Fibroblast of mammary gland (primary cell): ENCODE measurements at regions not wholly inside any gene's neighbourhood (a gene's known extent, or its start where the extent isn't known, plus 50 kb on each side); places are given as distances from the start of the nearest gene placed in this dataset.
"Not testable (repeated sequence)": the region's sequence is repeated elsewhere in the genome, so short reads cannot be mapped to it uniquely, and the experiment has no call there.

Experiments used
- DNase-seq: peaks from one replicate; pipeline ENCODE4 v3.0.0-alpha.2; 2010; ENCODE audit warnings: low read depth
- H3K4me3 ChIP-seq: 2 replicates; pipeline ENCODE4 v1.5.1; 2011; ENCODE audit warnings: low read depth, mild to moderate bottlenecking, low read length, moderate library complexity; ENCODE audit not compliant: control insufficient read depth
- TF ChIP-seq, protein P1 (sequence below): conservative IDR thresholded peaks from 2 replicates; pipeline ENCODE4 v1.5.1; 2011; ENCODE audit warnings: low read depth, low read length, inconsistent platforms; ENCODE audit not compliant: control insufficient read depth, insufficient read depth

DNA sequence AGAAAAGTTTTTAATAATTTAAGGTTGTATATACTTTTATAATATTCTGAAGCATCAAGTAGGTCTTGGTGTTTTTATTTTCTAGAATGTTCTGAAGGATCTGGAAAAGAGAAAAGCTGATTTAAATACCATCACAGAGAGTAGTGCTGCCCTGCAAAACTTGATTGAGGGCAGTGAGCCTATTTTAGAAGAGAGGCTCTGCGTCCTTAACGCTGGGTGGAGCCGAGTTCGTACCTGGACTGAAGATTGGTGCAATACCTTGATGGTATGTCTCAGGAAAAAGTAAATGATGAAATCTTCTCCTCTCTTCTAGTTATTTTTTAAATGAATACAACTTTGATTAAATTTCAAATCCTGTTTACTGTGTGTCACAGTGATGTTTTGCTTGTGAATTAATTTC lies 225.7 kb downstream of the UTRN start:
- TF ChIP-seq, protein P1, sequence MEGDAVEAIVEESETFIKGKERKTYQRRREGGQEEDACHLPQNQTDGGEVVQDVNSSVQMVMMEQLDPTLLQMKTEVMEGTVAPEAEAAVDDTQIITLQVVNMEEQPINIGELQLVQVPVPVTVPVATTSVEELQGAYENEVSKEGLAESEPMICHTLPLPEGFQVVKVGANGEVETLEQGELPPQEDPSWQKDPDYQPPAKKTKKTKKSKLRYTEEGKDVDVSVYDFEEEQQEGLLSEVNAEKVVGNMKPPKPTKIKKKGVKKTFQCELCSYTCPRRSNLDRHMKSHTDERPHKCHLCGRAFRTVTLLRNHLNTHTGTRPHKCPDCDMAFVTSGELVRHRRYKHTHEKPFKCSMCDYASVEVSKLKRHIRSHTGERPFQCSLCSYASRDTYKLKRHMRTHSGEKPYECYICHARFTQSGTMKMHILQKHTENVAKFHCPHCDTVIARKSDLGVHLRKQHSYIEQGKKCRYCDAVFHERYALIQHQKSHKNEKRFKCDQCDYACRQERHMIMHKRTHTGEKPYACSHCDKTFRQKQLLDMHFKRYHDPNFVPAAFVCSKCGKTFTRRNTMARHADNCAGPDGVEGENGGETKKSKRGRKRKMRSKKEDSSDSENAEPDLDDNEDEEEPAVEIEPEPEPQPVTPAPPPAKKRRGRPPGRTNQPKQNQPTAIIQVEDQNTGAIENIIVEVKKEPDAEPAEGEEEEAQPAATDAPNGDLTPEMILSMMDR = no peak
- no peak overlapping the region for H3K4me3 ChIP-seq
- no peak for DNase-seq

DNA sequence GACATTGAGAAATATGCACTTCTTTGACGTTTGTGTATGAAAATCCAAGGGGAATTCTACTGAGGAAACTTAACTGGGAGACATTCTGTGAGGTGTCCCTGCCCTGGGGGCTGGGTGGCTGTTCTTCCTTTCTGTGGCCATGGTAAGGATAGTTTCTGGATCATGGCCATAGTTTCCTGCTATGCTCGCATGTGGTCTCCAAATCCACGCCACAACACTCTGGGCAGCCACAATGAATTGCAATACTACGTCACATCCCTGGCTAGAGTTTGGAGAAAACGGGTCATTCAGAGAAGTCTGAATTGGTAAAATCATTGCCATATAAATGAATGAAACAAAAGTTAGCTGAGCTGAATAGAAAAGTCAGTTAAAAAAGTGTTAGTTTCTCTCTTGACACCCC lies 230.6 kb downstream of the UTRN start:
- TF ChIP-seq, protein P1 = no peak
- H3K4me3 ChIP-seq = no peak overlapping the region
- no peak for DNase-seq

DNA sequence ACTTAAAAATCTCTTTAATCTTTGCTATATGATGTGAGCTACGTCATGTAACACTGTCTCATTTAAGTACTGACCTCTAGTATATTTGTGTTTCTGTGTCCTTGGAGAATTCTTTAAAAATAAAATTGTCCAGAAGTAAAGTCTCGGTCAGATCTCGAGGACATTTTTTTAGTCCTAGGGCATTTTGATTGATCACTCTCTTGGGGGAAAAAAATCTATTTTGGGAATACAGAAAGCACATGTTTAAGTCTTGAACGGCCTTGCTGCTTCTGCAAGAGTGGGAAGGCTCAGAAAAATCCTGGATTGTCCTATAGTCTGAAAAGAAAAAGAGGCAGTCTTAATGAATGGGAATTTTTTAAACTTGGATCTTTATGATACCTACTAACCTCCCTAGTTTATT lies 234.3 kb downstream of the UTRN start:
- TF ChIP-seq, protein P1 = no peak
- DNase-seq = peak; percentile 17
- no peak overlapping the region for H3K4me3 ChIP-seq

DNA sequence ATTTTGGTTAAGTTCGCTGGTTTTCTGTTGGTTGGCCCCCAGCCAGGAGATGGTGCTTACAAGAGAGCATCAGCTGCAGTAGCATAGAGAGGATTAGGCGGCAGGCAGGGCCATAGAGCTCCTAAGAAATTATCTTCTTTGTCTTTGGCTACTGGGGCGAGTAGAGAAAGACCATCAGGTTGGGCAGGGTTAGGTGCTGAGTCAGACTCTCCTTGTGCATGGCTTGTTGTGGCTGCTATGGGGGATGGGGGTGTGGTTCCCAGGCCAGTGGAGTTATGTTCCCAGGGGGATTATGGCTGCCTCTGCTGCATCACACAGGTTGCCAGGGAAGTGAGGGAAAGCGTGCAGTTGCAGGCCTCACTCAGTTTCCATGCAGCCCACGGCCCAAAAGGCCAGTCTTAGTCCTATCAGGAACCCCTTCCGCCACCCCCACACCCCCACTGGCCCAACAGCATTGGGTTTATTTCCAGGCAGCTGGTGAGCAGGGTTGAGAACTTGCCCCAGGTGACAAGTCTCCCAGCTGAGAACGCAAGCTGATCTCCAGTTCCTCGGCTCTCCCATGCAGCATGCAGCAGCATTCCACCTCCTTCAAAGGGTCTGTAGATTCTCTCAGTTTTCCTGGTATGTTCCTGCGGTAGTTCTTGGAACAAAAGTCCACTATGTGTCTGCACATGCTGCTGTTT lies 243.7 kb downstream of the UTRN start:
- DNase-seq = peak; percentile 50
- H3K4me3 ChIP-seq = no peak overlapping the region
- TF ChIP-seq, protein P1 = no peak

DNA sequence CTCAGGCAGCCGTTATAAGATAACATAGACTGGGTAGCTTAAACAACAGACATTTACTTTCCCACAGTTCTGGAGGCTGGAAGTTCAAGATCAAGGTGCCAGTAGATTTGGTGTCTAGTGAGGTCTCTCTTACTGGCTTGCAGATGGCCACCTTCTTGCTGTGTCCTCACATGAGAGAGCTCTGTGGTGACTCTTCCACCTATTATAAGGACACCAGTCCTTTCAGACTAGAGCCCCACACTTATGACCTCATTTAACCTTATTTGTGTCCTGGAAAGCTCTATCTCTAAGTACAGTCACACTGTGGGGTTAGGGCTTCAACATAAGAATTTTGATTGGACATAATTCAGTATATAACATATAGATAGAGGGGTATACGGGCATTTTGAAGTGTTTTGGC lies 245.0 kb downstream of the UTRN start:
- no peak for DNase-seq
- no peak overlapping the region for H3K4me3 ChIP-seq
- TF ChIP-seq, protein P1 = no peak

DNA sequence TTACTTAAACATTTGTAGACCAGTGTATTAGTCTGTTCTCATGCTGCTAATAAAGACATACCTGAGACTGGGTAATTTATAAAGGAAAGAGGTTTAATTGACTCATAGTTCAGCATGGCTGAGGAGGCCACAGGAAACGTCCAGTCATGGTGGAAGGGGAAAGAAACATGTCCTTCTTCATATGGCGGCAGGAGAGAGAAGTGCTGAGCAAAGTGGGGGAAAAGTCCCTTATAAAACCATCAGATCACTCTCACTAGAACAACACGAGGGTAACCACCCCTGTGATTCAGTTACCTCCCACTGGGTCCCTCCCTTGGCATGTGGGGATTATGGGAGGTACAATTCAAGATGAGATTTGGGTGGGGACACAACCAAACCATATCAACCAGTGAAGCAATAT lies 247.1 kb downstream of the UTRN start:
- H3K4me3 ChIP-seq, DNase-seq: not testable (repeated sequence)

DNA sequence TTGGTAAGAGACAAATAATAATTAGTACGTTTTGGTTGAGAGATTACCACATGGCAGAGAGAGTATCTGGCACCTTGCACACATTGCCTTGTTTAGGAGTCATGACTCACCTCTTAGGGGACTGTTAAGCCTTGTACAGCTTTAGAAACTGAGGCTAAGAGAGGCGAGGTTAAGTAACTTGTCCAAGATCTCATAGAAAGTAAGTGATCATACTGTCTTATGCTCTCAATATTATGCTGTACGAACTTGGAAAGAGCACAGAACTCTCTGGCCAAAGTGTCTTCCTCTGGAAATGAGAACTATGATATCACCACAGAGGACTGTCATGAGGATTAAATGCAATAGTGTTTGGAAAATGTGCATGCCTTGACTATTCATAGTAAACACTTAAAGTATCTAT lies 249.0 kb downstream of the UTRN start:
- TF ChIP-seq, protein P1 = no peak
- DNase-seq = peak; percentile 26
- no peak overlapping the region for H3K4me3 ChIP-seq
